DND-41 (cell line): ENCODE measurements at regions not wholly inside any gene's neighbourhood (a gene's known extent, or its start where the extent isn't known, plus 50 kb on each side); places are given as distances from the start of the nearest gene placed in this dataset.
"Not testable (repeated sequence)": the region's sequence is repeated elsewhere in the genome, so short reads cannot be mapped to it uniquely, and the experiment has no call there.

Experiments
- EZH2 ChIP-seq: IDR thresholded peaks from 3 replicates; pipeline ENCODE4 v1.6.1; 2012; ENCODE audit warnings: borderline replicate concordance, low read depth, mild to moderate bottlenecking, moderate library complexity, low read length, inconsistent platforms; ENCODE audit not compliant: severe bottlenecking
- TF ChIP-seq, protein P1 (sequence below): IDR thresholded peaks from 2 replicates; pipeline ENCODE4 v1.5.1; 2012; ENCODE audit warnings: borderline replicate concordance, low read length, moderate library complexity, mild to moderate bottlenecking; ENCODE audit not compliant: poor library complexity, severe bottlenecking; ENCODE audit errors: extremely low read depth

DNA sequence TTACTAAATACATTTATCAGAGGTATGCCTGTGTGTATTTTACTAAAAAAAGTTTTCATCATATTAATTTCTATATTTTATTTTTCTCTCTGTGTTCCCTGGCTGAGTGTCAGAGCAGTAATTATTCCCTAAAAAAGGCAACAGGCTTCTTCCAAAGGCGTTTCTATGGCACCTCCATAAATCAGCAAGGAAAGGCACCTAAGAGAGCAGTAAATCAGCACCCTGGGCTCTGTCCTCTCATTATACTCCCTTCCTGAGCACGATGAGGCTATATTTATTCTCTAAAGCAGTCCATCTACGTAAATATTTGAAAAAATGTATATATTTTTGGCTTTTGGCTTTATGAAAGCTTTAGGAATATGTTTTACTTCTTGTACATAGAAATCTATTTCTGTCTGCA is 1408.6 kb downstream of the KHDRBS2 start:
- TF ChIP-seq, protein P1, sequence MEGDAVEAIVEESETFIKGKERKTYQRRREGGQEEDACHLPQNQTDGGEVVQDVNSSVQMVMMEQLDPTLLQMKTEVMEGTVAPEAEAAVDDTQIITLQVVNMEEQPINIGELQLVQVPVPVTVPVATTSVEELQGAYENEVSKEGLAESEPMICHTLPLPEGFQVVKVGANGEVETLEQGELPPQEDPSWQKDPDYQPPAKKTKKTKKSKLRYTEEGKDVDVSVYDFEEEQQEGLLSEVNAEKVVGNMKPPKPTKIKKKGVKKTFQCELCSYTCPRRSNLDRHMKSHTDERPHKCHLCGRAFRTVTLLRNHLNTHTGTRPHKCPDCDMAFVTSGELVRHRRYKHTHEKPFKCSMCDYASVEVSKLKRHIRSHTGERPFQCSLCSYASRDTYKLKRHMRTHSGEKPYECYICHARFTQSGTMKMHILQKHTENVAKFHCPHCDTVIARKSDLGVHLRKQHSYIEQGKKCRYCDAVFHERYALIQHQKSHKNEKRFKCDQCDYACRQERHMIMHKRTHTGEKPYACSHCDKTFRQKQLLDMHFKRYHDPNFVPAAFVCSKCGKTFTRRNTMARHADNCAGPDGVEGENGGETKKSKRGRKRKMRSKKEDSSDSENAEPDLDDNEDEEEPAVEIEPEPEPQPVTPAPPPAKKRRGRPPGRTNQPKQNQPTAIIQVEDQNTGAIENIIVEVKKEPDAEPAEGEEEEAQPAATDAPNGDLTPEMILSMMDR: not testable (repeated sequence)
- not testable (repeated sequence) for TF ChIP-seq EZH2
